ENCODE measurements at regions not wholly inside any gene's neighbourhood (a gene's known extent, or its start where the extent isn't known, plus 50 kb on each side); places are given as distances from the start of the nearest gene placed in this dataset.
A peak's percentile ranks its signal among the peaks of the same experiment; 100 is the strongest.

GRCh38 chr1:191350938-191351337, 807.3 kb upstream of the RGS18 start:
- intact Hi-C loops (cut with DNase I) = no loop called here
- TF ChIP-seq, protein P1, sequence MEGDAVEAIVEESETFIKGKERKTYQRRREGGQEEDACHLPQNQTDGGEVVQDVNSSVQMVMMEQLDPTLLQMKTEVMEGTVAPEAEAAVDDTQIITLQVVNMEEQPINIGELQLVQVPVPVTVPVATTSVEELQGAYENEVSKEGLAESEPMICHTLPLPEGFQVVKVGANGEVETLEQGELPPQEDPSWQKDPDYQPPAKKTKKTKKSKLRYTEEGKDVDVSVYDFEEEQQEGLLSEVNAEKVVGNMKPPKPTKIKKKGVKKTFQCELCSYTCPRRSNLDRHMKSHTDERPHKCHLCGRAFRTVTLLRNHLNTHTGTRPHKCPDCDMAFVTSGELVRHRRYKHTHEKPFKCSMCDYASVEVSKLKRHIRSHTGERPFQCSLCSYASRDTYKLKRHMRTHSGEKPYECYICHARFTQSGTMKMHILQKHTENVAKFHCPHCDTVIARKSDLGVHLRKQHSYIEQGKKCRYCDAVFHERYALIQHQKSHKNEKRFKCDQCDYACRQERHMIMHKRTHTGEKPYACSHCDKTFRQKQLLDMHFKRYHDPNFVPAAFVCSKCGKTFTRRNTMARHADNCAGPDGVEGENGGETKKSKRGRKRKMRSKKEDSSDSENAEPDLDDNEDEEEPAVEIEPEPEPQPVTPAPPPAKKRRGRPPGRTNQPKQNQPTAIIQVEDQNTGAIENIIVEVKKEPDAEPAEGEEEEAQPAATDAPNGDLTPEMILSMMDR (IDR thresholded peaks at IDR 0.05) = no peak
- no peak for TF ChIP-seq EP300 (IDR thresholded peaks at IDR 0.05)
- TF ChIP-seq POLR2AphosphoS5 (IDR thresholded peaks at IDR 0.05) = no peak
- no peak for TF ChIP-seq POLR2A (IDR thresholded peaks at IDR 0.05)
- Histone ChIP-seq H3K27ac (no peak overlapping the region), H3K36me3 (no peaks in the 10 kb centered on the region), H3K4me3 (no peak overlapping the region), H3K9me3 (no peaks in the 10 kb centered on the region), H3K4me1 (no peaks in the 10 kb centered on the region), H3K27me3 (no peaks in the 10 kb centered on the region)
- WGBS, 2 donors = 0% methylated on average over 1 of the region's 1 CpG
- DNase-seq = no peak

GRCh38 chr1:191358724-191359123, 799.5 kb upstream of the RGS18 start:
- 88 to 97% methylated on average over 1 of the region's 1 CpG for WGBS, 2 donors
- TF ChIP-seq EP300 (IDR thresholded peaks at IDR 0.05) (no peak), POLR2A (IDR thresholded peaks at IDR 0.05) (no peak), POLR2AphosphoS5 (IDR thresholded peaks at IDR 0.05) (no peak)
- TF ChIP-seq, protein P1 (IDR thresholded peaks at IDR 0.05) = no peak
- intact Hi-C loops (cut with DNase I) = no loop called here
- Histone ChIP-seq H3K9me3 (no peaks in the 10 kb centered on the region), H3K4me3 (no peak overlapping the region), H3K4me1 (no peaks in the 10 kb centered on the region), H3K27ac (no peak overlapping the region), H3K27me3 (no peaks in the 10 kb centered on the region), H3K36me3 (no peaks in the 10 kb centered on the region)
- DNase-seq = no peak

- TF ChIP-seq, protein P1 (IDR thresholded peaks at IDR 0.05) = no peak
- TF ChIP-seq EP300 (IDR thresholded peaks at IDR 0.05) (no peak), POLR2A (IDR thresholded peaks at IDR 0.05) (no peak), POLR2AphosphoS5 (IDR thresholded peaks at IDR 0.05) (no peak)
- H3K4me3 ChIP-seq = no peak overlapping the region
- intact Hi-C loops (cut with DNase I) = no loop called here
- DNase-seq = no peak
- peaks cover 0 to 27% (median 12%) of the 10 kb centered on the region in 4 donors for H3K4me1 ChIP-seq
- H3K27me3 ChIP-seq = no peaks in the 10 kb centered on the region
- no peaks in the 10 kb centered on the region for H3K36me3 ChIP-seq
- H3K27ac ChIP-seq = no peak overlapping the region
- H3K9me3 ChIP-seq = peaks cover 0 to 4% (median 1%) of the 10 kb centered on the region in 4 donors
- WGBS, 2 donors = 90 to 97% methylated on average over 1 of the region's 1 CpG
Observed at GRCh38 chr1:191366686-191367085, 791.6 kb upstream of the RGS18 start.

GRCh38 chr1:191368891-191369654, 789.2 kb upstream of the RGS18 start:
- Histone ChIP-seq H3K4me3 (peak overlapping the region; percentile 4 to 37 (median 30)), H3K9me3 (peaks cover 0 to 4% (median 1%) of the 10 kb centered on the region in 4 donors)
- DNase-seq = no peak

DNA sequence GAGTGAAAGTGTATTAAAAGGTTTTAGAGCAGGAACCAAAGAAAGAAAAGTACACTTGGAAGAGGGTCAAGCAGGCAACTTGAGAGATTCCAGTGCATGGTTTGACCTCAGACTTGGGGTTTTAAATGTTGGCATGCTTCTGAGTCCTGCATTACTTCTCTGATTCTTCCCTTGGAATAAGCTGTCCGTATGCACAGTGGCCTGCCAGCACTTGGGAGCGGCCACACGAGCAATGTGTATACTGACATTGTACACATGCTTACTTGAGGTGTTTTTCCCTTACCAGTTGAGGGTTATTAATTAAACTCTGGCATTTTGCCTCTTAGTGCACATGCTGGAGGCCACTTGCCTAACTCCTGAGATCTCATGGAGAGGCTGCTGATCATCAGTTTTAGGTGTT, 786.6 kb upstream of the RGS18 start:
- peaks cover 0 to 2% (median 0%) of the 10 kb centered on the region in 4 donors for H3K9me3 ChIP-seq
- H3K27ac ChIP-seq = peak overlapping the region in 3 of 4 donors; percentile 66 to 74 (median 73)
- H3K4me1 ChIP-seq = peaks cover 0 to 32% (median 17%) of the 10 kb centered on the region in 4 donors
- no peak overlapping the region for H3K4me3 ChIP-seq
- peak; percentile 71 for DNase-seq
- intact Hi-C loops (cut with DNase I) = no loop called here
- WGBS, 2 donors = 69 to 73% methylated on average over 3 of the region's 3 CpGs
- no peaks in the 10 kb centered on the region for H3K36me3 ChIP-seq
- TF ChIP-seq, protein P1 (IDR thresholded peaks at IDR 0.05) = no peak
- TF ChIP-seq POLR2AphosphoS5 (IDR thresholded peaks at IDR 0.05) (peak; percentile 53 to 86 (median 79)), EP300 (IDR thresholded peaks at IDR 0.05) (peak in 2 of 4 donors; percentile 41 to 68), POLR2A (IDR thresholded peaks at IDR 0.05) (no peak)
- H3K27me3 ChIP-seq = no peaks in the 10 kb centered on the region

More at GRCh38 chr1:191368891-191369654, 789.2 kb upstream of the RGS18 start:
- H3K36me3 ChIP-seq = no peaks in the 10 kb centered on the region
- TF ChIP-seq EP300 (IDR thresholded peaks at IDR 0.05) (no peak), POLR2AphosphoS5 (IDR thresholded peaks at IDR 0.05) (peak in 1 of 4 donors; percentile 14), POLR2A (IDR thresholded peaks at IDR 0.05) (no peak)
- peaks cover 0 to 32% (median 17%) of the 10 kb centered on the region in 4 donors for H3K4me1 ChIP-seq
- intact Hi-C loops (cut with DNase I) = no loop called here
- no peaks in the 10 kb centered on the region for H3K27me3 ChIP-seq
- WGBS, 2 donors = 65 to 76% methylated on average over 12 of the region's 12 CpGs
- H3K27ac ChIP-seq = peak overlapping the region in 3 of 4 donors; percentile 66 to 74 (median 73)
